ENCODE measurements at regions not wholly inside any gene's neighbourhood (a gene's known extent, or its start where the extent isn't known, plus 50 kb on each side); places are given as distances from the start of the nearest gene placed in this dataset.

DNA sequence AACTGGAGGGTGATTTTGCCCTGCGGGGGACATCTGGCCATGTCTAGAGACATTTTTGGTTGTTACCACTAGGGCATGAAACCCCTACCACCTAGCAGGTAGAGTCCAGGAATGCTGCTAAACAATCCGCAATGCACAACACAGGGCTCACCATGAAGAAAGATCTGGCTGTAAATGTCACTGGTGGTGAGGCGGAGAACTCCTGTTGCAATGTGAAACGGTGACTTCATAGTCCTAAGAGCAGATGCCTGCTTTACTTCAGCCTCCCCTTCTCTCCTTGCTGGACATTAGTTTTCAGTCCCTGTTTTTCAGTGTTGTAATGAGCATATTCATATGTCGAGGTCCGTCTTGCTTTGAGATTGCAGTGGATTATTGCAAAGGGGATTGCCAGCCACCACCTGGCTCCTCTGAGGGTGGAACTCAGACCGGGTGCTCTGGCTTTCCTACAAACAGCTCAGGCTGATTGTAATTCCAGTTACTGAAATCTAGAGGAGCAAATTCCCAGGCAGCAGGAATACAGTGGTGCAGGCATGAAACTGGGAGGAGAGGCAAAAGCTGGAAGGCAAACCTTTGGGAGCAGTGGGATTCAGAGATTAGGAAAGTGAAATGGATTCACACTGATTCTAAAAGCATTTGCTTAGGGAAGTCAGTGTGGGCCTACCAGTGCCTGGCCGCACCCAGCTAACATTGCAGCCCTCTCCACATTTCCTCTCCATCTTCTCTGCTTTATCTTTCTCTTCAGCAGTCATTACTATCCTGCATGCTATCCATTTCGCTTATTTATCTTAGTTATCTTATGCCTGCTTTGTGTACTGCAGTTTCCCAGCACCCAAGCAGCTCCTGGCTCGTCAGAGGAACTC, 76.1 kb upstream of the PCDH8 start:
- no peak for TF ChIP-seq ZNF713 (CRISPR knock-in tag; IDR thresholded peaks at IDR 0.05)
- no peak for TF ChIP-seq ASH2L (IDR thresholded peaks at IDR 0.05; ENCODE audit: insufficient read length, low read depth, low read length)
- TF ChIP-seq, protein P1, sequence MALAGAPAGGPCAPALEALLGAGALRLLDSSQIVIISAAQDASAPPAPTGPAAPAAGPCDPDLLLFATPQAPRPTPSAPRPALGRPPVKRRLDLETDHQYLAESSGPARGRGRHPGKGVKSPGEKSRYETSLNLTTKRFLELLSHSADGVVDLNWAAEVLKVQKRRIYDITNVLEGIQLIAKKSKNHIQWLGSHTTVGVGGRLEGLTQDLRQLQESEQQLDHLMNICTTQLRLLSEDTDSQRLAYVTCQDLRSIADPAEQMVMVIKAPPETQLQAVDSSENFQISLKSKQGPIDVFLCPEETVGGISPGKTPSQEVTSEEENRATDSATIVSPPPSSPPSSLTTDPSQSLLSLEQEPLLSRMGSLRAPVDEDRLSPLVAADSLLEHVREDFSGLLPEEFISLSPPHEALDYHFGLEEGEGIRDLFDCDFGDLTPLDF (CRISPR knock-in tag; IDR thresholded peaks at IDR 0.05) = no peak
- no peak for TF ChIP-seq JUN (CRISPR knock-in tag; IDR thresholded peaks at IDR 0.05)
- TF ChIP-seq, protein P2, sequence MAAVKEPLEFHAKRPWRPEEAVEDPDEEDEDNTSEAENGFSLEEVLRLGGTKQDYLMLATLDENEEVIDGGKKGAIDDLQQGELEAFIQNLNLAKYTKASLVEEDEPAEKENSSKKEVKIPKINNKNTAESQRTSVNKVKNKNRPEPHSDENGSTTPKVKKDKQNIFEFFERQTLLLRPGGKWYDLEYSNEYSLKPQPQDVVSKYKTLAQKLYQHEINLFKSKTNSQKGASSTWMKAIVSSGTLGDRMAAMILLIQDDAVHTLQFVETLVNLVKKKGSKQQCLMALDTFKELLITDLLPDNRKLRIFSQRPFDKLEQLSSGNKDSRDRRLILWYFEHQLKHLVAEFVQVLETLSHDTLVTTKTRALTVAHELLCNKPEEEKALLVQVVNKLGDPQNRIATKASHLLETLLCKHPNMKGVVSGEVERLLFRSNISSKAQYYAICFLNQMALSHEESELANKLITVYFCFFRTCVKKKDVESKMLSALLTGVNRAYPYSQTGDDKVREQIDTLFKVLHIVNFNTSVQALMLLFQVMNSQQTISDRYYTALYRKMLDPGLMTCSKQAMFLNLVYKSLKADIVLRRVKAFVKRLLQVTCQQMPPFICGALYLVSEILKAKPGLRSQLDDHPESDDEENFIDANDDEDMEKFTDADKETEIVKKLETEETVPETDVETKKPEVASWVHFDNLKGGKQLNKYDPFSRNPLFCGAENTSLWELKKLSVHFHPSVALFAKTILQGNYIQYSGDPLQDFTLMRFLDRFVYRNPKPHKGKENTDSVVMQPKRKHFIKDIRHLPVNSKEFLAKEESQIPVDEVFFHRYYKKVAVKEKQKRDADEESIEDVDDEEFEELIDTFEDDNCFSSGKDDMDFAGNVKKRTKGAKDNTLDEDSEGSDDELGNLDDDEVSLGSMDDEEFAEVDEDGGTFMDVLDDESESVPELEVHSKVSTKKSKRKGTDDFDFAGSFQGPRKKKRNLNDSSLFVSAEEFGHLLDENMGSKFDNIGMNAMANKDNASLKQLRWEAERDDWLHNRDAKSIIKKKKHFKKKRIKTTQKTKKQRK (IDR thresholded peaks at IDR 0.05; ENCODE audit: low read length) = no peak
- TF ChIP-seq, protein P3, sequence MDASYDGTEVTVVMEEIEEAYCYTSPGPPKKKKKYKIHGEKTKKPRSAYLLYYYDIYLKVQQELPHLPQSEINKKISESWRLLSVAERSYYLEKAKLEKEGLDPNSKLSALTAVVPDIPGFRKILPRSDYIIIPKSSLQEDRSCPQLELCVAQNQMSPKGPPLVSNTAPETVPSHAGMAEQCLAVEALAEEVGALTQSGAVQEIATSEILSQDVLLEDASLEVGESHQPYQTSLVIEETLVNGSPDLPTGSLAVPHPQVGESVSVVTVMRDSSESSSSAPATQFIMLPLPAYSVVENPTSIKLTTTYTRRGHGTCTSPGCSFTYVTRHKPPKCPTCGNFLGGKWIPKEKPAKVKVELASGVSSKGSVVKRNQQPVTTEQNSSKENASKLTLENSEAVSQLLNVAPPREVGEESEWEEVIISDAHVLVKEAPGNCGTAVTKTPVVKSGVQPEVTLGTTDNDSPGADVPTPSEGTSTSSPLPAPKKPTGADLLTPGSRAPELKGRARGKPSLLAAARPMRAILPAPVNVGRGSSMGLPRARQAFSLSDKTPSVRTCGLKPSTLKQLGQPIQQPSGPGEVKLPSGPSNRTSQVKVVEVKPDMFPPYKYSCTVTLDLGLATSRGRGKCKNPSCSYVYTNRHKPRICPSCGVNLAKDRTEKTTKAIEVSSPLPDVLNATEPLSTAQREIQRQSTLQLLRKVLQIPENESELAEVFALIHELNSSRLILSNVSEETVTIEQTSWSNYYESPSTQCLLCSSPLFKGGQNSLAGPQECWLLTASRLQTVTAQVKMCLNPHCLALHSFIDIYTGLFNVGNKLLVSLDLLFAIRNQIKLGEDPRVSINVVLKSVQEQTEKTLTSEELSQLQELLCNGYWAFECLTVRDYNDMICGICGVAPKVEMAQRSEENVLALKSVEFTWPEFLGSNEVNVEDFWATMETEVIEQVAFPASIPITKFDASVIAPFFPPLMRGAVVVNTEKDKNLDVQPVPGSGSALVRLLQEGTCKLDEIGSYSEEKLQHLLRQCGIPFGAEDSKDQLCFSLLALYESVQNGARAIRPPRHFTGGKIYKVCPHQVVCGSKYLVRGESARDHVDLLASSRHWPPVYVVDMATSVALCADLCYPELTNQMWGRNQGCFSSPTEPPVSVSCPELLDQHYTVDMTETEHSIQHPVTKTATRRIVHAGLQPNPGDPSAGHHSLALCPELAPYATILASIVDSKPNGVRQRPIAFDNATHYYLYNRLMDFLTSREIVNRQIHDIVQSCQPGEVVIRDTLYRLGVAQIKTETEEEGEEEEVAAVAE (CRISPR knock-in tag; IDR thresholded peaks at IDR 0.05; ENCODE audit: borderline replicate concordance) = no peak
- TF ChIP-seq, protein P4, sequence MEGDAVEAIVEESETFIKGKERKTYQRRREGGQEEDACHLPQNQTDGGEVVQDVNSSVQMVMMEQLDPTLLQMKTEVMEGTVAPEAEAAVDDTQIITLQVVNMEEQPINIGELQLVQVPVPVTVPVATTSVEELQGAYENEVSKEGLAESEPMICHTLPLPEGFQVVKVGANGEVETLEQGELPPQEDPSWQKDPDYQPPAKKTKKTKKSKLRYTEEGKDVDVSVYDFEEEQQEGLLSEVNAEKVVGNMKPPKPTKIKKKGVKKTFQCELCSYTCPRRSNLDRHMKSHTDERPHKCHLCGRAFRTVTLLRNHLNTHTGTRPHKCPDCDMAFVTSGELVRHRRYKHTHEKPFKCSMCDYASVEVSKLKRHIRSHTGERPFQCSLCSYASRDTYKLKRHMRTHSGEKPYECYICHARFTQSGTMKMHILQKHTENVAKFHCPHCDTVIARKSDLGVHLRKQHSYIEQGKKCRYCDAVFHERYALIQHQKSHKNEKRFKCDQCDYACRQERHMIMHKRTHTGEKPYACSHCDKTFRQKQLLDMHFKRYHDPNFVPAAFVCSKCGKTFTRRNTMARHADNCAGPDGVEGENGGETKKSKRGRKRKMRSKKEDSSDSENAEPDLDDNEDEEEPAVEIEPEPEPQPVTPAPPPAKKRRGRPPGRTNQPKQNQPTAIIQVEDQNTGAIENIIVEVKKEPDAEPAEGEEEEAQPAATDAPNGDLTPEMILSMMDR (CRISPR knock-in tag; IDR thresholded peaks at IDR 0.05) = no peak
- TF ChIP-seq TEAD2 (CRISPR knock-in tag; IDR thresholded peaks at IDR 0.05) = no peak
- TF ChIP-seq WIZ (CRISPR knock-in tag; IDR thresholded peaks at IDR 0.05) = no peak
- no peak for TF ChIP-seq CBX5 (CRISPR knock-in tag; IDR thresholded peaks at IDR 0.05; ENCODE audit: borderline replicate concordance)
- TF ChIP-seq, protein P5, sequence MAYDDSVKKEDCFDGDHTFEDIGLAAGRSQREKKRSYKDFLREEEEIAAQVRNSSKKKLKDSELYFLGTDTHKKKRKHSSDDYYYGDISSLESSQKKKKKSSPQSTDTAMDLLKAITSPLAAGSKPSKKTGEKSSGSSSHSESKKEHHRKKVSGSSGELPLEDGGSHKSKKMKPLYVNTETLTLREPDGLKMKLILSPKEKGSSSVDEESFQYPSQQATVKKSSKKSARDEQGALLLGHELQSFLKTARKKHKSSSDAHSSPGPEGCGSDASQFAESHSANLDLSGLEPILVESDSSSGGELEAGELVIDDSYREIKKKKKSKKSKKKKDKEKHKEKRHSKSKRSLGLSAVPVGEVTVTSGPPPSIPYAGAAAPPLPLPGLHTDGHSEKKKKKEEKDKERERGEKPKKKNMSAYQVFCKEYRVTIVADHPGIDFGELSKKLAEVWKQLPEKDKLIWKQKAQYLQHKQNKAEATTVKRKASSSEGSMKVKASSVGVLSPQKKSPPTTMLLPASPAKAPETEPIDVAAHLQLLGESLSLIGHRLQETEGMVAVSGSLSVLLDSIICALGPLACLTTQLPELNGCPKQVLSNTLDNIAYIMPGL (CRISPR knock-in tag; IDR thresholded peaks at IDR 0.05; ENCODE audit: borderline replicate concordance in 1 of 2, low read depth in 1 of 2) = no peak

Measured in HepG2 (cell line).